HepG2 (cell line): ENCODE measurements at regions not wholly inside any gene's neighbourhood (a gene's known extent, or its start where the extent isn't known, plus 50 kb on each side); places are given as distances from the start of the nearest gene placed in this dataset.

Experiments
- ATAC-seq: fragments of 200-7000 bp; cut with Tn5 transposase; 3 replicates; pipeline ENCODE4 v1.9.1; 2020; ENCODE audit warnings: mild to moderate bottlenecking, moderate library complexity
- BruUV-seq: library from RNA; stranded (reverse); fragments of 400-500 nt; replicated peaks from 2 replicates; lab custom pipeline; 2021; lab: Mats Ljungman, UMichigan
- CTCF ChIA-PET: fragments of 300-600 bp; formaldehyde crosslinking; extraction: SDS; loops from one replicate; lab custom pipeline; 2021; ENCODE audit warnings: low total read pairs, inconsistent platforms, low intra/inter-chr PET ratio; lab: Yijun Ruan, JAX
- POLR2A ChIA-PET: fragments of 350-600 bp; sonication (Branson Sonifier 250); formaldehyde crosslinking; loops from one replicate; lab custom pipeline; 2020; ENCODE audit warnings: antibody characterized with exemption, inconsistent platforms; lab: Yijun Ruan, JAX
- DNase-seq: peaks from one replicate; pipeline ENCODE4 v3.0.0-alpha.2; 2015; ENCODE audit warnings: low spot score
- FAIRE-seq: peaks from 3 replicates; lab custom pipeline; 2011; peaks lifted over from hg19 to GRCh38; lab: Jason Lieb, UNC
- H2AFZ ChIP-seq: one replicate; pipeline ENCODE4 v1.6.1; 2011; ENCODE audit warnings: low read length, inconsistent platforms
- H3K27ac ChIP-seq: fragments of 300-600 bp; 3 replicates; pipeline ENCODE4 v1.8.0; 2011; ENCODE audit warnings: mixed run types, mild to moderate bottlenecking, mixed read lengths, low read length, inconsistent platforms; ENCODE audit not compliant: insufficient read depth; ENCODE audit errors: extremely low read length
- H3K27me3 ChIP-seq, 2 experiments: fragments of 200-600 bp in 1 of 2; 2 replicates in 1 of 2; 3 replicates in 1 of 2; pipeline versions ENCODE4 v1.6.0 to v1.8.0; 2011; ENCODE audit warnings: low read length in 2 of 2, mild to moderate bottlenecking in 2 of 2, moderate library complexity in 2 of 2, inconsistent platforms in 1 of 2; ENCODE audit not compliant: insufficient read depth in 2 of 2, control insufficient read depth in 1 of 2
- H3K36me3 ChIP-seq, 2 experiments: fragments of 200-600 bp in 1 of 2; replicated peaks in 1 of 2; 2 replicates in 1 of 2; 3 replicates in 1 of 2; pipeline versions ENCODE4 v1.5.1 to v1.8.0; 2011; ENCODE audit warnings: low read length in 2 of 2, inconsistent platforms in 1 of 2; ENCODE audit not compliant: insufficient read depth in 2 of 2, control insufficient read depth in 1 of 2
- H3K4me1 ChIP-seq: 2 replicates; pipeline ENCODE4 v1.5.1; 2012; ENCODE audit warnings: low read length, inconsistent platforms; ENCODE audit not compliant: insufficient read depth
- H3K4me2 ChIP-seq: 2 replicates; pipeline ENCODE4 v1.6.0; 2011; ENCODE audit warnings: low read depth, low read length, inconsistent platforms
- H3K4me3 ChIP-seq, 3 experiments: fragments of 200-600 bp in 1 of 3; sonication (generic), shearing (Covaris generic) in 1 of 3; replicated peaks in 1 of 3; 2 replicates each; pipeline ENCODE4 v1.5.1; 2011 to 2016; ENCODE audit warnings: low read length in 3 of 3, inconsistent platforms in 2 of 3, low read depth in 2 of 3, mild to moderate bottlenecking in 2 of 3, control low read depth in 1 of 3, mixed read lengths in 1 of 3; ENCODE audit not compliant: insufficient read depth in 1 of 3
- H3K79me2 ChIP-seq: one replicate; pipeline ENCODE4 v1.6.1; 2011; ENCODE audit warnings: low read length, inconsistent platforms; ENCODE audit not compliant: insufficient read depth
- H3K9ac ChIP-seq: 2 replicates; pipeline ENCODE4 v1.6.0; 2011; ENCODE audit warnings: mild to moderate bottlenecking, low read depth, low read length, inconsistent platforms; ENCODE audit not compliant: insufficient read depth
- H3K9me3 ChIP-seq: 2 replicates; pipeline ENCODE4 v1.5.1; 2012; ENCODE audit warnings: mild to moderate bottlenecking, low read length
- H4K20me1 ChIP-seq: 2 replicates; pipeline ENCODE4 v1.6.0; 2011; ENCODE audit warnings: inconsistent platforms, mild to moderate bottlenecking, low read length, moderate library complexity; ENCODE audit not compliant: insufficient read depth
- BCL6 ChIP-seq: IDR thresholded peaks from 2 replicates; pipeline ENCODE4 v1.6.1; 2016; ENCODE audit warnings: missing genetic modification reagents, missing compliant biosample characterization
- CHD4 ChIP-seq: fragments of 200-600 bp; sonication (generic); IDR thresholded peaks from 2 replicates; pipeline ENCODE4 v1.7.0; 2017; ENCODE audit warnings: mild to moderate bottlenecking, low read length, borderline replicate concordance
- GLI4 ChIP-seq: sonication (generic); formaldehyde crosslinking; IDR thresholded peaks from 2 replicates; pipeline ENCODE4 v1.5.1; 2020; ENCODE audit warnings: missing genetic modification reagents, mild to moderate bottlenecking, moderate library complexity, borderline replicate concordance
- IRF2 ChIP-seq: IDR thresholded peaks from 2 replicates; pipeline ENCODE4 v1.6.1; 2018; ENCODE audit warnings: missing genetic modification reagents, missing compliant biosample characterization
- KMT2A ChIP-seq: sonication (generic); formaldehyde crosslinking; IDR thresholded peaks from 2 replicates; pipeline ENCODE4 v1.4.0; 2020; ENCODE audit warnings: missing genetic modification reagents
- U2AF1 ChIP-seq: fragments of 200-400 bp; formaldehyde crosslinking; optimal IDR thresholded peaks from 2 replicates; pipeline ENCODE3; 2017; ENCODE audit warnings: mild to moderate bottlenecking, low read depth, low read length
- U2AF2 ChIP-seq: fragments of 200-400 bp; formaldehyde crosslinking; IDR thresholded peaks from 2 replicates; pipeline ENCODE4 v1.6.1; 2017; ENCODE audit warnings: low read depth, mild to moderate bottlenecking, low read length
- ZNF30 ChIP-seq: sonication (generic); formaldehyde crosslinking; IDR thresholded peaks from 2 replicates; pipeline ENCODE4 v1.5.0; 2020; ENCODE audit warnings: mild to moderate bottlenecking, missing genetic modification reagents
- ZNF589 ChIP-seq: sonication (generic); formaldehyde crosslinking; conservative IDR thresholded peaks from 2 replicates; pipeline ENCODE4 v1.8.0; 2022; ENCODE audit warnings: mild to moderate bottlenecking, moderate library complexity, missing genetic modification reagents
- WGBS: methylation state at CpG from one replicate; pipeline ENCODE4 v1.1.6; 2017; ENCODE audit warnings: low lambda C conversion rate; 5-methylcytosine and 5-hydroxymethylcytosine counted together
- in situ Hi-C: cut with HindIII; loops from 2 replicates; pipeline ENCODE4 v1.10.0; 2017; ENCODE audit warnings: low pct_unique_long_range_greater_than_20kb; ENCODE audit not compliant: extremely low pct_ligation_motif_present
- intact Hi-C: fragments of 100-400 bp; cut with micrococcal nuclease; formaldehyde crosslinking; loops from one replicate; pipeline ENCODE4 v1.10.0; 2022; ENCODE audit not compliant: unreplicated experiment
- TF ChIP-seq, protein P1 (sequence below): sonication (generic); formaldehyde crosslinking; IDR thresholded peaks from 2 replicates; pipeline ENCODE4 v1.5.0; 2020; ENCODE audit warnings: mild to moderate bottlenecking, missing genetic modification reagents
- TF ChIP-seq, protein P2 (sequence below): IDR thresholded peaks from 2 replicates; pipeline ENCODE4 v1.6.1; 2016; ENCODE audit warnings: mild to moderate bottlenecking

DNA sequence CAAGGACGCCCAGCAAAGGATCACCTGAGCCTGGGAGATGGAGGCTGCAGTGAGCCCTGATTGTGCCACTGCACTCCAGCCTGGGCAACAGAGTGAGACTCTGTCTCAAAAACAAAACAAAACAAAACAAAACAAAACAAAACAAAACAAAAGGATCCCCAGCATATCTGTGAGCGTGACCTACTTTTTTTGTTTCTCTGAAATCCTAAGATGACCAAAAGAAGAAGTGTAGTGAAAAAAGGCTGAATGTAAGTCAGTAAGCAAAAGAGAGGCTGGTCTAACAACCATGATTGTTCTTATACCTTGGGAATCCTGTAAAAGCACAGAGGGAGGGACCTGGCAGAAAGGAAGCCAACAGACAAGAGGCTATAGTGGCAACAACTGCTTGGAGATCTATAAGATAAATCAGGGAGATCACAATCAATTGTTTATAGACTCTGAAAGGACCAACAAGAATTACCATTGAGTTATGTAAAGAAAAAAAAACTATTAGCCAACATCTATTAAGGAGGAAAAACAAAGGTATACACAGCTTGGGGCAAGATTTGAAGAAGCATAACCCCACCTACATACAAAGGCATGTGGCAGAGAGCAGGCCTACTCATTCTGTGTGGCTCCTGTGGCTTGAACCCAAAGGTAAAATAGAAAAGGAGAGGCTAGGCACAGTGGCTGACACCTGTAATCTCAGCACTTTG is 255.2 kb upstream of the KLF14 start:
- Histone ChIP-seq H3K36me3 (peaks cover 0 to 6% of the 10 kb centered on the region in 2 experiments; a peak in 1 of 5 replicates), H3K79me2 (peaks cover 21% of the 10 kb centered on the region), H3K27me3 (no peaks in the 10 kb centered on the region), H2AFZ (no peak overlapping the region), H3K9ac (no peak overlapping the region), H3K4me3 (no peak overlapping the region), H3K27ac (no peak overlapping the region), H3K9me3 (no peaks in the 10 kb centered on the region), H3K4me1 (peaks cover 10% of the 10 kb centered on the region), H4K20me1 (peaks cover 16% of the 10 kb centered on the region), H3K4me2 (no peak overlapping the region)
- no peak for ATAC-seq
- DNase-seq: no peak
- in situ Hi-C loops (no loop called here), intact Hi-C loops (no loop called here)
- POLR2A ChIA-PET: no interaction called here
- TF ChIP-seq KMT2A (CRISPR knock-in tag) (no peak), IRF2 (CRISPR knock-in tag) (no peak), U2AF2 (no peak), BCL6 (CRISPR knock-in tag) (no peak), ZNF30 (no peak), GLI4 (CRISPR knock-in tag) (no peak), CHD4 (no peak), ZNF589 (CRISPR knock-in tag) (no peak), U2AF1 (no peak)
- TF ChIP-seq, protein P1, sequence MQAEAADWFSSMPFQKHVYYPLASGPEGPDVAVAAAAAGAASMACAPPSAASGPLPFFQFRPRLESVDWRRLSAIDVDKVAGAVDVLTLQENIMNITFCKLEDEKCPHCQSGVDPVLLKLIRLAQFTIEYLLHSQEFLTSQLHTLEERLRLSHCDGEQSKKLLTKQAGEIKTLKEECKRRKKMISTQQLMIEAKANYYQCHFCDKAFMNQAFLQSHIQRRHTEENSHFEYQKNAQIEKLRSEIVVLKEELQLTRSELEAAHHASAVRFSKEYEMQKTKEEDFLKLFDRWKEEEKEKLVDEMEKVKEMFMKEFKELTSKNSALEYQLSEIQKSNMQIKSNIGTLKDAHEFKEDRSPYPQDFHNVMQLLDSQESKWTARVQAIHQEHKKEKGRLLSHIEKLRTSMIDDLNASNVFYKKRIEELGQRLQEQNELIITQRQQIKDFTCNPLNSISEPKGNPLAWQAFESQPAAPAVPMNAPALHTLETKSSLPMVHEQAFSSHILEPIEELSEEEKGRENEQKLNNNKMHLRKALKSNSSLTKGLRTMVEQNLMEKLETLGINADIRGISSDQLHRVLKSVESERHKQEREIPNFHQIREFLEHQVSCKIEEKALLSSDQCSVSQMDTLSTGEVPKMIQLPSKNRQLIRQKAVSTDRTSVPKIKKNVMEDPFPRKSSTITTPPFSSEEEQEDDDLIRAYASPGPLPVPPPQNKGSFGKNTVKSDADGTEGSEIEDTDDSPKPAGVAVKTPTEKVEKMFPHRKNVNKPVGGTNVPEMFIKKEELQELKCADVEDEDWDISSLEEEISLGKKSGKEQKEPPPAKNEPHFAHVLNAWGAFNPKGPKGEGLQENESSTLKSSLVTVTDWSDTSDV (CRISPR knock-in tag): no peak
- TF ChIP-seq, protein P2, sequence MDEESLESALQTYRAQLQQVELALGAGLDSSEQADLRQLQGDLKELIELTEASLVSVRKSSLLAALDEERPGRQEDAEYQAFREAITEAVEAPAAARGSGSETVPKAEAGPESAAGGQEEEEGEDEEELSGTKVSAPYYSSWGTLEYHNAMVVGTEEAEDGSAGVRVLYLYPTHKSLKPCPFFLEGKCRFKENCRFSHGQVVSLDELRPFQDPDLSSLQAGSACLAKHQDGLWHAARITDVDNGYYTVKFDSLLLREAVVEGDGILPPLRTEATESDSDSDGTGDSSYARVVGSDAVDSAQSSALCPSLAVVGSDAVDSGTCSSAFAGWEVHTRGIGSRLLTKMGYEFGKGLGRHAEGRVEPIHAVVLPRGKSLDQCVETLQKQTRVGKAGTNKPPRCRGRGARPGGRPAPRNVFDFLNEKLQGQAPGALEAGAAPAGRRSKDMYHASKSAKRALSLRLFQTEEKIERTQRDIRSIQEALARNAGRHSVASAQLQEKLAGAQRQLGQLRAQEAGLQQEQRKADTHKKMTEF: no peak
- BruUV-seq: no TSS peak
- no peak for FAIRE-seq
- CTCF ChIA-PET: no interaction called here
- WGBS: 94% methylated on average over 2 of the region's 2 CpGs
